SJSA1 (cell line): ENCODE measurements at regions not wholly inside any gene's neighbourhood (a gene's known extent, or its start where the extent isn't known, plus 50 kb on each side); places are given as distances from the start of the nearest gene placed in this dataset.
"Not testable (repeated sequence)": the region's sequence is repeated elsewhere in the genome, so short reads cannot be mapped to it uniquely, and the experiment has no call there.

Experiments
- DNase-seq, 2 experiments: peaks; one replicate each; pipeline ENCODE4 v3.0.0-alpha.2; 2015 to 2020; ENCODE audit warnings: low spot score in 2 of 2, low read depth in 1 of 2
- H3K27ac ChIP-seq: fragments of 250-450 bp; sonication (Bioruptor Pico); 2 replicates; pipeline ENCODE4 v1.5.1; 2020; ENCODE audit warnings: mild to moderate bottlenecking, moderate library complexity
- H3K27me3 ChIP-seq: fragments of 250-450 bp; sonication (Bioruptor Pico); replicated peaks from 2 replicates; pipeline ENCODE4 v1.5.1; 2020; ENCODE audit warnings: mild to moderate bottlenecking, moderate library complexity
- H3K36me3 ChIP-seq: fragments of 250-450 bp; sonication (Bioruptor Pico); 2 replicates; pipeline ENCODE4 v1.5.1; 2020; ENCODE audit warnings: mild to moderate bottlenecking
- H3K4me1 ChIP-seq: fragments of 250-450 bp; sonication (Bioruptor Pico); replicated peaks from 2 replicates; pipeline ENCODE4 v1.6.1; 2021; ENCODE audit warnings: mild to moderate bottlenecking
- H3K4me3 ChIP-seq: fragments of 250-450 bp; sonication (Bioruptor Pico); 2 replicates; pipeline ENCODE4 v1.5.1; 2020; ENCODE audit warnings: mild to moderate bottlenecking
- H3K9me3 ChIP-seq: fragments of 250-450 bp; sonication (Bioruptor Pico); replicated peaks from 2 replicates; pipeline ENCODE4 v1.5.1; 2020; ENCODE audit warnings: mild to moderate bottlenecking

DNA sequence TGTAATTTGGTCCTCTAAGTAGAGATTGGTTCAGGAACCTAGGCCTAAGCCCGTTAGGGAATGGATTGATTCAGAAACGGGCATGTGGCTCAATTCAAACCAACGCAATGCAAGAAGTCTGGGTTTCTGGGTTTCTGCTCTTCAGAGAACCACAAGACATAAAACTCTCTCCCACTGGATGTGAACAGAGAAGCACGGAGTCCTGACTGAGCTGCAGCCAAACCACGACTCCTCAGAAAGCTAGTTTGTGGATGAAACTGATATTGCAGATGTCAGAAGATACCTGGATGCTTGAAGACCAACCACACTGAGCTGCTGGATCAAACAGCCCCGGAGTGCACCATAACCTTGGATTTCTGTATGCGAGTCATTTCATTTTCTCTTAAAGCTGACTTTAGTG lies 50.0 kb downstream of the SOD2 start:
- H3K4me3 ChIP-seq, result no peak overlapping the region
- H3K27ac ChIP-seq, result no peak overlapping the region
- H3K9me3 ChIP-seq, result no peaks in the 10 kb centered on the region
- DNase-seq, result no peak
- no peaks in the 10 kb centered on the region for H3K27me3 ChIP-seq
- no peaks in the 10 kb centered on the region for H3K36me3 ChIP-seq
- H3K4me1 ChIP-seq, result peaks cover 9% of the 10 kb centered on the region

DNA sequence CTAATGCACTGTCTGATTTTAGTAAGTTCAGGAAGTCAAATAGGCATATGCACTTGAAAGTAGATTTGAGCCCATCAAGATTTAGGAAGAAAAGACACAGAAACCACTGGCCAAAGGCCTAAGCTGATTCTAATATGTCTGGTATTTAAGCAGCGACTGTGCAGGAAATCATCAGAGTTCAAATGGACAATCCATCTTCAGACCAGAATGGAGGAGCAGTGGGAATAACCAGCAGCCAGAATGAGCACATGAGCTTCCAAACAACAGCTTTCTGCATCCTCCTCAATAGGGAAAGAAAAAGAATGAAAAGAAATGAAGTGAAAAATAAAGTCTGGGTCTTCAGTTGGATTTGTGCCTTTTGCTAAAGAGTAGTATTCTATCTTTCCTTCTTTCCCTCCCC lies 50.6 kb downstream of the SOD2 start:
- Histone ChIP-seq H3K36me3 (no peaks in the 10 kb centered on the region), H3K4me1 (peaks cover 9% of the 10 kb centered on the region), H3K27me3 (no peaks in the 10 kb centered on the region), H3K4me3 (no peak overlapping the region), H3K9me3 (no peaks in the 10 kb centered on the region), H3K27ac (no peak overlapping the region)
- DNase-seq, result no peak

DNA sequence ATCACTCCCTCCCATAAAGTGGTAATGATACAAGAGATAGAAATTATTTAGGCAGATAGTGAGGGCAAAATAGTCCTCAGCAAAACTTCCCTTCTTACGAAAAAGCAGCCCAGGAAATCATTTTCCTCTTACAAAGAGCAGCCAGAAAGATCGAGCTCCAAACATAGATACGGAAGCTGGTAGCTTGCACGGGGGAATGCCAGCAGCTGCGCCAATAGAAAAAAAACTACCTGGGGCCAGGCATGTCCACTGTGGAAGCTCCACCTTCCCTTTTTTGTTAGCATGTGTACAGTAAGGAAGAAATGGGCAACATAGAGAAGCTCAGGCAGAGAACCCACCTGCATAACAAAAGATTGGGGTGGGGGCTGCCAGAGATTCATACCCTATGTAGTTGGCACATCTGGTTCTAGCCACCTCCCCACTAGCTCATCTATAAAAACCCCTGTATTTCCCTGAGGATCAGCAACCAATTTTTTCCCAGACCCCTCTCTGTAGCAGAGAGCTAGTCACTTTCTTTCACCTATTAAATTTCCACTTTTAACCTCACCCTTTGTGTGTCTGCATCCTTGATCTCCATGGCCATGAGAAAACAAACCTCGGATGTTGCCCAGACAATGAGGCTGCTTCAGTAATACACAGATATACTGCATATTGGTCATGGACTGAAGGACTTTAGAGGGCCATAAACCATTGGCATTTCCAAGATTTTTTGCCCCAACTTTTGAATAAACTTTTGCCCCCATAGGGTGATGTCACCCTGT lies 52.1 kb downstream of the SOD2 start:
- DNase-seq, result no peak

GRCh38 chr6:159640322-159640721 lies 52.7 kb downstream of the SOD2 start:
- Histone ChIP-seq H3K4me1 (no peaks in the 10 kb centered on the region; the same call in 1 of the 2 replicates), H3K27me3 (no peaks in the 10 kb centered on the region), H3K4me3 (no peak overlapping the region), H3K9me3 (no peaks in the 10 kb centered on the region), H3K36me3 (no peaks in the 10 kb centered on the region), H3K27ac (no peak overlapping the region)
- no peak for DNase-seq

More for the DNA sequence above, 52.1 kb downstream of the SOD2 start:
- Histone ChIP-seq H3K27ac (no peak overlapping the region), H3K36me3 (no peaks in the 10 kb centered on the region), H3K27me3 (no peaks in the 10 kb centered on the region), H3K9me3 (no peaks in the 10 kb centered on the region), H3K4me3 (no peak overlapping the region), H3K4me1 (peaks cover 4% of the 10 kb centered on the region)

DNA sequence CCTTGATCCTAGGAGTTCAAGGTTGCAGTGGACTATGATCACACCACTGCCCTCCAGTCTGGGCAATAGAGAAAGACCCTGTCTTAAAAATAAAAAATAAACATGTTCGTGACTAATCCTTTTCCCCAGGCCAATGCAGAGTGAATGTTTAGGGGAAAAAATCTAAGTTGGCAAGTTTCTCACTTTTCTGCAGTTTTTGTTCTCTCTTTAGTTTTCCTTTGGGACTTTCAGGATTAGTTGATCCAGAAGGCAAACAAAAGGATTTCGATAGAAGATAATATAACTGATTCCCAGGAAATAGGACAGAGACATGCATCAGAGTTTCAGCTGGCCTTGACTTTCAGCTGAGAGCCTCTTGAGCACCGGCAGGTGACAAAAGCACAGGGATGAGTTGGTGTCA lies 53.3 kb downstream of the SOD2 start:
- no peak for DNase-seq
- Histone ChIP-seq H3K4me1 (no peaks in the 10 kb centered on the region), H3K36me3 (no peaks in the 10 kb centered on the region), H3K27me3 (no peaks in the 10 kb centered on the region), H3K9me3 (no peaks in the 10 kb centered on the region), H3K4me3 (no peak overlapping the region), H3K27ac (no peak overlapping the region)

GRCh38 chr6:159633196-159633595 lies 59.8 kb downstream of the SOD2 start:
- Histone ChIP-seq H3K9me3 (no peaks in the 10 kb centered on the region), H3K4me3 (no peak overlapping the region), H3K27ac (no peak overlapping the region), H3K36me3 (no peaks in the 10 kb centered on the region), H3K27me3 (no peaks in the 10 kb centered on the region), H3K4me1 (no peaks in the 10 kb centered on the region)
- DNase-seq, result no peak

DNA sequence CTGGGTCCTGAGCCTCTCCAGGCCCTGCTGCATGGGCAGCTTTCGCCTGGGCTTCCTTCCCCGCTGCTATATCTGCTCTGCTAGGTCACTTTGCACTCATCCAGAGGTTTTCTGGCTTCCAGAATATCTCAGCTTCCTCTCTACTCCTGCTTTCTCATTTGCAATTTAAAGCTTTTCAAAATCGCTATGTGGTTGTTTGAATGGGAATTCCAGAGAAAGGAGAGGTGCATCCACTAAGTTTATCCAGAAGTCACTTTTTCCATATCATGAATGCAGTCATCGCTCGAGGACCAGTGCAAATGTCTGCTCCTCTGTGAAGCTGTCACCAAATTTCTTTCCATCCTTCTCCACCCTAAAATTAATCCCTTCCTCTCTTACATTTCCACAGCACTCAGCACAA lies 61.2 kb downstream of the SOD2 start:
- Histone ChIP-seq H3K9me3 (no peaks in the 10 kb centered on the region), H3K27me3 (no peaks in the 10 kb centered on the region), H3K36me3 (no peaks in the 10 kb centered on the region), H3K4me3 (no peak overlapping the region), H3K4me1 (no peaks in the 10 kb centered on the region), H3K27ac (no peak overlapping the region)
- DNase-seq, result no peak

DNA sequence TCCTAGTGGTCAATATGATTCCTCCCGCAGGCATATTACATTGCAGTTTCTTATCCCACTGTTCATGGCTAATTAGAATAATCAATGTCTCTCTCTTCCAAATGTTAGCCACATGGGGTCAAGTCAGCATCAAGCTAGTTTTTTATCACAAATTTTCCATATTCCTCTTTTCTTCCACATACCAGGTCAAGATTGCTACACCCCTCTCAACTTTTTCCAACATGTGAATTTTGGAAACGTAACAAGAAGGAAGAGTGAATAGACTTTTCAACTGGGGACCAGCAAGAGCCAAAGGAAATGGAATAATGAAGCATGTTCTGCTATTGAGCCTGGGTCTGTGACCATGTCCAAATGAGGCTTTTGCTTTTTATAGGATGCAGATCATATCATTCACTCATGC lies 65.1 kb downstream of the SOD2 start:
- DNase-seq, result no peak
- Histone ChIP-seq H3K4me1 (no peaks in the 10 kb centered on the region), H3K4me3 (no peak overlapping the region), H3K36me3 (no peaks in the 10 kb centered on the region), H3K9me3 (no peaks in the 10 kb centered on the region), H3K27me3 (no peaks in the 10 kb centered on the region), H3K27ac (no peak overlapping the region)

GRCh38 chr6:159626506-159626905 lies 66.5 kb downstream of the SOD2 start:
- not testable (repeated sequence) for H3K4me3 ChIP-seq, DNase-seq, H3K27me3 ChIP-seq, H3K36me3 ChIP-seq, H3K9me3 ChIP-seq, H3K27ac ChIP-seq, H3K4me1 ChIP-seq

- no peaks in the 10 kb centered on the region for H3K36me3 ChIP-seq
- H3K4me1 ChIP-seq, result no peaks in the 10 kb centered on the region
- H3K27ac ChIP-seq, result no peak overlapping the region
- DNase-seq, result no peak
- no peak overlapping the region for H3K4me3 ChIP-seq
- H3K27me3 ChIP-seq, result no peaks in the 10 kb centered on the region
- no peaks in the 10 kb centered on the region for H3K9me3 ChIP-seq
Observed at GRCh38 chr6:159623156-159623555, 69.9 kb downstream of the SOD2 start.

DNA sequence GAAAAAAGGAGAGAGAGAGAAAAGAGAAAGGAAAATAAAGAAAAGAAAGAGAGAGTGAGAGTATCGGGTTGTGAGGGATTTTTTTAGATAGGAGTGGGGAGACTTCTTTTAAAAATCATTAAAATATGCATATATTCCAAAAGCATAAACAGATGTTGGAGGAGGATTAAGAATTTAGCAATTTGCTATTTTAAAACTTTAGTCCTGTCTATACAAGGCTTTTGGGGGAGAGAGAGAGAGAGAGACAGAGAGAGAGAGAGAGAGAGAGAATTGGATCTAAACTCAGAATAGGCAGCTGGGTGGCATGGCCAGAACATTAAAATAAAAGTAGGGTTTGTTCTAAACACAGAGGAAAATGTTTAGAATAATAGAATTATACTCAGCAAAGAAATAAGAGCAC lies 72.1 kb downstream of the SOD2 start:
- Histone ChIP-seq H3K9me3 (no peaks in the 10 kb centered on the region), H3K27me3 (no peaks in the 10 kb centered on the region), H3K4me1 (no peaks in the 10 kb centered on the region), H3K4me3 (no peak overlapping the region), H3K27ac (no peak overlapping the region), H3K36me3 (no peaks in the 10 kb centered on the region)
- DNase-seq, result no peak

GRCh38 chr6:159617444-159617843 lies 75.6 kb downstream of the SOD2 start:
- no peaks in the 10 kb centered on the region for H3K4me1 ChIP-seq
- no peak for DNase-seq

GRCh38 chr6:159616456-159616855 lies 76.6 kb downstream of the SOD2 start:
- Histone ChIP-seq H3K36me3 (no peaks in the 10 kb centered on the region), H3K9me3 (no peaks in the 10 kb centered on the region), H3K4me3 (no peak overlapping the region), H3K27ac (no peak overlapping the region), H3K27me3 (no peaks in the 10 kb centered on the region), H3K4me1 (no peaks in the 10 kb centered on the region)
- no peak for DNase-seq

More at GRCh38 chr6:159617444-159617843, 75.6 kb downstream of the SOD2 start:
- Histone ChIP-seq H3K4me3 (no peak overlapping the region), H3K27me3 (no peaks in the 10 kb centered on the region), H3K27ac (no peak overlapping the region), H3K36me3 (no peaks in the 10 kb centered on the region), H3K9me3 (no peaks in the 10 kb centered on the region)

DNA sequence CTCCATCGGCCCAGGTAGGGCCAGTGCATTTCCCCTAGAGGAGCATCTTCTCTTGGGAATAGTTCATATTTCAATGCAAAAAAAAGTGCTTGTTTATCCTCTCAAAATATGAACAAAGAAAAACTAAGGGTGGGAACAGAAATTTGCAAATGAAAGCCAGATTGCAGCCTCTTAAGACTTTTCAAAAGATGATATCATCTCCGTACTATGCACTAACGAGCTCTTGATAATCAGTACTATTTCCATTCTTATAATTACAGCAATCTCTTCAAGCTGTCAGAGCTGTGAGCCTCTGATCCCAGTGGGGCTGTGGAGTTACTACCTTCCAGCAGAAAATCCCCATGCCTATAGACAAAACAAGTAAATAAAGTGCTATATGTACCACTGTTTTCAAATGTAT lies 77.1 kb downstream of the SOD2 start:
- no peak overlapping the region for H3K27ac ChIP-seq
- no peak for DNase-seq
- H3K36me3 ChIP-seq, result no peaks in the 10 kb centered on the region
- no peaks in the 10 kb centered on the region for H3K27me3 ChIP-seq
- no peak overlapping the region for H3K4me3 ChIP-seq
- H3K9me3 ChIP-seq, result no peaks in the 10 kb centered on the region
- H3K4me1 ChIP-seq, result no peaks in the 10 kb centered on the region

DNA sequence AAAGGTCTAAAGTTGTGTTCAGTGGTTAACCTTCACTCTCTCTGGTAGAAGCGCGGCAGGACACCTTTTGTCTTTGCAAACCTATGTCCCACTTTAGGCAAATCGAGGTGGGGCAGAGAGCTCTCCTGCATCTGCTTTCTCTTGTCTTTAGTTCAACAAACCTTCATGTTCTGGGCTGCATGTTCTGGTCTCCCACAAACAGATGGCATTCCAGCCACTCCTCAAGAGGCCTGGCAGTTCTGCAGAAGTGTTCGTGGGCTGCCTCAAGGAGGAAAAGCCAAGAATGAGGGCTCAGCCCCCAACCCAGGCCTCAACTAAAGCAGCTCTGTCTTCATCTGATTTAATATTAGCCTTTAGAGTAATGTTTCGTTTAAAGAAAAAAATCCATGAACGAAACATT lies 82.2 kb downstream of the SOD2 start:
- Histone ChIP-seq H3K36me3 (no peaks in the 10 kb centered on the region), H3K4me3 (no peak overlapping the region), H3K27me3 (no peaks in the 10 kb centered on the region), H3K4me1 (no peaks in the 10 kb centered on the region), H3K9me3 (no peaks in the 10 kb centered on the region), H3K27ac (no peak overlapping the region)
- no peak for DNase-seq
